ENCODE measurements at regions not wholly inside any gene's neighbourhood (a gene's known extent, or its start where the extent isn't known, plus 50 kb on each side); places are given as distances from the start of the nearest gene placed in this dataset.

GRCh38 chr3:117097351-117097750 lies 387.8 kb downstream of the TUSC7 start:
- H3K9ac ChIP-seq (ENCODE audit: insufficient read depth in 1 of 2, low read depth in 2 of 2, low read length in 2 of 2) = no peak overlapping the region
- no TSS peak for BruUV-seq (replicated peaks)
- DNase-seq (ENCODE audit: extremely low read depth in 1 of 4, low spot score in 3 of 4) (no peak), ATAC-seq (no peak), FAIRE-seq (no peak)
- no peaks in the 10 kb centered on the region for H3K79me2 ChIP-seq (ENCODE audit: control insufficient read depth, insufficient read depth, low read length)
- H3K27me3 ChIP-seq (ENCODE audit: control insufficient read depth in 2 of 2, insufficient read depth in 2 of 2, low read length in 2 of 2) = no peaks in the 10 kb centered on the region
- CTCF ChIA-PET (ENCODE audit: low intra/inter-chr PET ratio) = no interaction called here
- no peaks in the 10 kb centered on the region for H3K4me1 ChIP-seq (replicated peaks in 1 of 2; ENCODE audit: control insufficient read depth in 2 of 2, insufficient read depth in 2 of 2, low read length in 2 of 2)
- no peak overlapping the region for H3K4me3 ChIP-seq
- no peaks in the 10 kb centered on the region for H3K36me3 ChIP-seq (ENCODE audit: control insufficient read depth, insufficient read depth, low read length)
- POLR2A ChIA-PET = no interaction called here
- H3K9me3 ChIP-seq (replicated peaks; ENCODE audit: control insufficient read depth, insufficient read depth, low read depth, low read length) = no peaks in the 10 kb centered on the region
- H4K20me1 ChIP-seq (replicated peaks; ENCODE audit: control insufficient read depth, insufficient read depth, low read length) = no peaks in the 10 kb centered on the region
- no peaks in the 10 kb centered on the region for H3K9me1 ChIP-seq (ENCODE audit: control insufficient read depth, insufficient read depth, low read length)
- H3K4me2 ChIP-seq (ENCODE audit: insufficient read depth, low read length) = no peak overlapping the region
- in situ Hi-C loops (cut with MboI) (no loop called here), intact Hi-C loops (cut with micrococcal nuclease) (no loop called here)
- no peak for TF ChIP-seq SRSF9 (IDR thresholded peaks at IDR 0.05; ENCODE audit: borderline replicate concordance, low read depth, low read length)
- no peak for TF ChIP-seq PCBP2 (IDR thresholded peaks at IDR 0.05; ENCODE audit: low read depth, low read length, poor library complexity, severe bottlenecking)
- TF ChIP-seq ZBTB11 (CRISPR knock-in tag; IDR thresholded peaks at IDR 0.05) = no peak
- no peak for TF ChIP-seq MBD1 (CRISPR knock-in tag; IDR thresholded peaks at IDR 0.05)
- TF ChIP-seq ZBTB43 (CRISPR knock-in tag; IDR thresholded peaks at IDR 0.05) = no peak
- TF ChIP-seq SRSF1 (IDR thresholded peaks at IDR 0.05; ENCODE audit: low read depth, low read length) = no peak
- no peak for TF ChIP-seq TOE1 (IDR thresholded peaks at IDR 0.05; ENCODE audit: borderline replicate concordance)
- no peak for TF ChIP-seq TOE1 (CRISPR knock-in tag; IDR thresholded peaks at IDR 0.05; ENCODE audit: borderline replicate concordance, low read depth)
- TF ChIP-seq HDAC6 (IDR thresholded peaks at IDR 0.05; ENCODE audit: low read depth, low read length) = no peak
- TF ChIP-seq MAFF (IDR thresholded peaks at IDR 0.05; ENCODE audit: low read length) = no peak
- H2AFZ ChIP-seq (ENCODE audit: low read depth, low read length) = no peak overlapping the region
- H3K27ac ChIP-seq (ENCODE audit: extremely low read depth, low read depth, low read length) = no peak overlapping the region

Measured in K562 (cell line).